Suprapubic skin (tissue), 3 donors: ENCODE measurements at regions not wholly inside any gene's neighbourhood (a gene's known extent, or its start where the extent isn't known, plus 50 kb on each side); places are given as distances from the start of the nearest gene placed in this dataset.

Source experiments
- CTCF ChIP-seq, 2 donors: fragments of 200-600 bp in 1 of 2; fragments of 450-650 bp in 1 of 2; sonication (generic) in 1 of 2; IDR thresholded peaks; one replicate each; pipeline ENCODE4 v1.5.1; 2016 to 2019; ENCODE audit warnings: antibody characterized with exemption in 2 of 2, mild to moderate bottlenecking in 1 of 2, moderate library complexity in 1 of 2
- POLR2A ChIP-seq, 2 donors: fragments of 450-650 bp; IDR thresholded peaks; one replicate each; pipeline ENCODE4 v1.6.1; 2017; ENCODE audit warnings: antibody characterized with exemption in 2 of 2, mild to moderate bottlenecking in 2 of 2, moderate library complexity in 2 of 2

GRCh38 chr1:185663771-185664296 is 70.4 kb upstream of the HMCN1 start:
- TF ChIP-seq CTCF (IDR thresholded peaks at IDR 0.05) (no peak), POLR2A (IDR thresholded peaks at IDR 0.05) (no peak)
